WTC11 (cell line): ENCODE measurements at regions not wholly inside any gene's neighbourhood (a gene's known extent, or its start where the extent isn't known, plus 50 kb on each side); places are given as distances from the start of the nearest gene placed in this dataset.

Source experiments
- ATAC-seq: fragments of 200-7000 bp; cut with Tn5 transposase; 2 replicates; pipeline ENCODE4 v1.10.0; 2021; ENCODE audit warnings: mild to moderate bottlenecking, moderate library complexity
- CTCF ChIA-PET: fragments of 300-600 bp; sonication (Branson Sonifier 250); formaldehyde crosslinking; loops from one replicate; lab custom pipeline; 2021; ENCODE audit warnings: antibody characterized with exemption; lab: Charles Lee
- POLR2A ChIA-PET: fragments of 350-600 bp; sonication (Branson Sonifier 250); formaldehyde crosslinking; loops from one replicate; lab custom pipeline; 2021; ENCODE audit warnings: antibody characterized with exemption; lab: Charles Lee
- DNase-seq: peaks from one replicate; pipeline ENCODE4 v3.0.0; 2021; ENCODE audit warnings: low spot score
- H3K27ac Mint-ChIP-seq: 2 replicates; pipeline ENCODE4 v1.8.0; 2021; ENCODE audit warnings: mixed read lengths
- H3K27me3 Mint-ChIP-seq: 2 replicates; pipeline ENCODE4 v1.8.0; 2021; ENCODE audit warnings: low read depth, mild to moderate bottlenecking, moderate library complexity, mixed read lengths
- H3K36me3 Mint-ChIP-seq: 2 replicates; pipeline ENCODE4 v1.8.0; 2021; ENCODE audit warnings: mixed read lengths
- H3K4me1 Mint-ChIP-seq: 2 replicates; pipeline ENCODE4 v1.8.0; 2022; ENCODE audit warnings: mixed read lengths
- H3K4me3 Mint-ChIP-seq: 2 replicates; pipeline ENCODE4 v1.8.0; 2021; ENCODE audit warnings: mild to moderate bottlenecking, moderate library complexity, mixed read lengths
- H3K9me3 Mint-ChIP-seq: 2 replicates; pipeline ENCODE4 v1.8.0; 2021; ENCODE audit warnings: mixed read lengths
- ATF1 ChIP-seq: sonication (generic); formaldehyde crosslinking; IDR thresholded peaks from 2 replicates; pipeline ENCODE4 v1.8.1; 2023; ENCODE audit warnings: mild to moderate bottlenecking, moderate library complexity, missing genetic modification reagents
- GTF2I ChIP-seq: fragments of 250-450 bp; sonication (Bioruptor Pico); conservative IDR thresholded peaks from 2 replicates; pipeline ENCODE4 v1.4.0; 2021; ENCODE audit warnings: mild to moderate bottlenecking
- HMGA2 ChIP-seq: fragments of 250-450 bp; sonication (Bioruptor Pico); IDR thresholded peaks from 2 replicates; pipeline ENCODE4 v1.4.0; 2021; ENCODE audit warnings: mild to moderate bottlenecking, moderate library complexity
- IRF1 ChIP-seq: sonication (generic); formaldehyde crosslinking; IDR thresholded peaks from 2 replicates; pipeline ENCODE4 v1.8.0; 2023; ENCODE audit warnings: missing genetic modification reagents
- KAT7 ChIP-seq: sonication (generic); formaldehyde crosslinking; IDR thresholded peaks from 2 replicates; pipeline ENCODE4 v1.8.1; 2023; ENCODE audit warnings: missing genetic modification reagents, mild to moderate bottlenecking, borderline replicate concordance
- NFATC4 ChIP-seq: fragments of 250-450 bp; sonication (Bioruptor Pico); IDR thresholded peaks from 2 replicates; pipeline ENCODE4 v1.9.0; 2021; ENCODE audit warnings: mild to moderate bottlenecking
- SP1 ChIP-seq: sonication (generic); formaldehyde crosslinking; conservative IDR thresholded peaks from 2 replicates; pipeline ENCODE4 v1.8.1; 2022; ENCODE audit warnings: missing genetic modification reagents
- TEAD4 ChIP-seq: sonication (generic); formaldehyde crosslinking; IDR thresholded peaks from 2 replicates; pipeline ENCODE4 v1.8.0; 2022; ENCODE audit warnings: mild to moderate bottlenecking, missing genetic modification reagents
- ZBTB21 ChIP-seq: sonication (generic); formaldehyde crosslinking; IDR thresholded peaks from 2 replicates; pipeline ENCODE4 v1.8.1; 2023; ENCODE audit warnings: mild to moderate bottlenecking, missing genetic modification reagents, borderline replicate concordance
- ZNF138 ChIP-seq: sonication (generic); formaldehyde crosslinking; conservative IDR thresholded peaks from 2 replicates; pipeline ENCODE4 v1.8.1; 2022; ENCODE audit warnings: mild to moderate bottlenecking, moderate library complexity, missing genetic modification reagents
- ZNF232 ChIP-seq: sonication (generic); formaldehyde crosslinking; IDR thresholded peaks from 2 replicates; pipeline ENCODE4 v1.8.0; 2022; ENCODE audit warnings: mild to moderate bottlenecking, missing genetic modification reagents
- ZNF263 ChIP-seq: sonication (generic); formaldehyde crosslinking; IDR thresholded peaks from 2 replicates; pipeline ENCODE4 v1.8.1; 2022; ENCODE audit warnings: low read depth, mild to moderate bottlenecking, moderate library complexity, missing genetic modification reagents
- ZNF416 ChIP-seq: fragments of 250-450 bp; sonication (Bioruptor Pico); IDR thresholded peaks from 2 replicates; pipeline ENCODE4 v1.9.0; 2021; ENCODE audit warnings: mild to moderate bottlenecking, inconsistent platforms
- ZNF512 ChIP-seq: sonication (generic); formaldehyde crosslinking; IDR thresholded peaks from 2 replicates; pipeline ENCODE4 v1.8.1; 2022; ENCODE audit warnings: missing genetic modification reagents, borderline replicate concordance
- ZNF671 ChIP-seq: fragments of 250-450 bp; sonication (Bioruptor Pico); IDR thresholded peaks from 2 replicates; pipeline ENCODE4 v1.8.0; 2021; ENCODE audit warnings: mild to moderate bottlenecking
- TF ChIP-seq, protein P1 (sequence below): fragments of 200-600 bp; IDR thresholded peaks from 2 replicates; pipeline ENCODE4 v1.8.0; 2022; ENCODE audit warnings: antibody characterized with exemption
- TF ChIP-seq, protein P2 (sequence below): sonication (generic); formaldehyde crosslinking; IDR thresholded peaks from 2 replicates; pipeline ENCODE4 v1.8.0; 2023; ENCODE audit warnings: missing genetic modification reagents, mild to moderate bottlenecking, borderline replicate concordance
- TF ChIP-seq, protein P3 (sequence below): fragments of 250-450 bp; sonication (Bioruptor Pico); conservative IDR thresholded peaks from 2 replicates; pipeline ENCODE4 v1.9.0; 2021; ENCODE audit warnings: mild to moderate bottlenecking

GRCh38 chr14:96632363-96632758 lies 130.2 kb downstream of the PAPOLA start (continued):
- TF ChIP-seq, protein P1, sequence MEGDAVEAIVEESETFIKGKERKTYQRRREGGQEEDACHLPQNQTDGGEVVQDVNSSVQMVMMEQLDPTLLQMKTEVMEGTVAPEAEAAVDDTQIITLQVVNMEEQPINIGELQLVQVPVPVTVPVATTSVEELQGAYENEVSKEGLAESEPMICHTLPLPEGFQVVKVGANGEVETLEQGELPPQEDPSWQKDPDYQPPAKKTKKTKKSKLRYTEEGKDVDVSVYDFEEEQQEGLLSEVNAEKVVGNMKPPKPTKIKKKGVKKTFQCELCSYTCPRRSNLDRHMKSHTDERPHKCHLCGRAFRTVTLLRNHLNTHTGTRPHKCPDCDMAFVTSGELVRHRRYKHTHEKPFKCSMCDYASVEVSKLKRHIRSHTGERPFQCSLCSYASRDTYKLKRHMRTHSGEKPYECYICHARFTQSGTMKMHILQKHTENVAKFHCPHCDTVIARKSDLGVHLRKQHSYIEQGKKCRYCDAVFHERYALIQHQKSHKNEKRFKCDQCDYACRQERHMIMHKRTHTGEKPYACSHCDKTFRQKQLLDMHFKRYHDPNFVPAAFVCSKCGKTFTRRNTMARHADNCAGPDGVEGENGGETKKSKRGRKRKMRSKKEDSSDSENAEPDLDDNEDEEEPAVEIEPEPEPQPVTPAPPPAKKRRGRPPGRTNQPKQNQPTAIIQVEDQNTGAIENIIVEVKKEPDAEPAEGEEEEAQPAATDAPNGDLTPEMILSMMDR = no peak
- TF ChIP-seq ZNF263 (CRISPR knock-in tag) = no peak
- TF ChIP-seq GTF2I (CRISPR knock-in tag) = no peak
- TF ChIP-seq TEAD4 (CRISPR knock-in tag) = no peak
- no peak for TF ChIP-seq ZNF416
- no peak for TF ChIP-seq ZNF232 (CRISPR knock-in tag)
- no peak for TF ChIP-seq HMGA2 (CRISPR knock-in tag)
- no peak for TF ChIP-seq KAT7 (CRISPR knock-in tag)
- TF ChIP-seq, all 79 proteins: peak for 0

DNA sequence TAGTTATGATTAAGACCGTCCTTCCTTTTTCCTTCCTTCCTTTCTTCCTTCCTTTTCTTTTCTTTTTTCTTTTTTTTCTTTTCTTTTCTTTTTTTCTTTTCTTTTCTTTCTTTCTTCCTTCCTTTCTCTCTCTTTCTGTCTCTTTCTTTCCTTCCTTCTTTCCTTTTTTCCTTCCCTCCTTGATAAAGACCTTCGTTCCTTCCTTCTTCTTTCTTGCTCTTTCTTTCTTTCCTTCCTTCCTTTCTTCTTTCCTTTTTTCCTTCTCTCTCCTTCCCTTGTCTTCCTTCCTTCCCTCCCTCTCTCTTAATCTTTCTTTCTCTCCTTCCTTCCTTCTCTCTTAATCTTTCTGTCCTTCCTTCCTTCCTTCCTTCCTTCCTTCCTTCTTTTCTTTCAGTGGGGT lies 130.9 kb downstream of the PAPOLA start:
- TF ChIP-seq ZNF512 = 0 out of 2 replicates have a peak, but pooled peaks have one; percentile 77
- no peak for TF ChIP-seq ZNF138 (CRISPR knock-in tag)
- no peak for DNase-seq
- H3K4me1 Mint-ChIP-seq = peaks cover 2% of the 10 kb centered on the region; the same call in 1 of the 2 replicates
- no peak overlapping the region for H3K4me3 Mint-ChIP-seq
- ATAC-seq = no peak
- peaks cover 17% of the 10 kb centered on the region for H3K9me3 Mint-ChIP-seq
- H3K27ac Mint-ChIP-seq = no peak overlapping the region
- no peaks in the 10 kb centered on the region for H3K27me3 Mint-ChIP-seq
- no peaks in the 10 kb centered on the region for H3K36me3 Mint-ChIP-seq
- POLR2A ChIA-PET = no interaction called here
- CTCF ChIA-PET = no interaction called here

DNA sequence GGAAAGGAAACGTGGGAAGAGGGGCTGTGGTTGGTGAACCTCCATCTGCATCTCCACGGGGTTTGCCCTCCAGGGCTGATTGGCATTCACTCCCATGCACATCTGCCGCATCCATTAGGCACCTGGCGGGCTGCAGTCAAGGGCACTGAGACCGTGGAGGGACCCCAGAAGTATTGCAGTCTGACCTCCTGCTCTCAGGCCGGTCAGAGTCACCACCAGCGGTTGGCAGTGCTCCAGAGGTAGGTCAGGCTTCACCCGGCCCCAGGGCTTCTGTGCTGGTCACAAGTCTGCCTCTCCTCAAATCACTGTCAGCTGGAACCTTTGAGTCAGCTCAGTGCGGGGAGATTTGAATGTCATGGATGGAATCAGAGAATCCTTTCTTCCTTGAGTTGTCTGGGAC lies 132.3 kb downstream of the PAPOLA start:
- Mint-ChIP-seq H3K4me3 (no peak overlapping the region), H3K9me3 (peaks cover 18% of the 10 kb centered on the region), H3K36me3 (no peaks in the 10 kb centered on the region)
- ATAC-seq = no peak
- CTCF ChIA-PET = no interaction called here
- TF ChIP-seq ATF1 (no peak), SP1 (CRISPR knock-in tag) (no peak), ZBTB21 (CRISPR knock-in tag) (no peak), NFATC4 (CRISPR knock-in tag) (no peak), ZNF671 (CRISPR knock-in tag) (no peak), IRF1 (CRISPR knock-in tag) (no peak)
- TF ChIP-seq, protein P2, sequence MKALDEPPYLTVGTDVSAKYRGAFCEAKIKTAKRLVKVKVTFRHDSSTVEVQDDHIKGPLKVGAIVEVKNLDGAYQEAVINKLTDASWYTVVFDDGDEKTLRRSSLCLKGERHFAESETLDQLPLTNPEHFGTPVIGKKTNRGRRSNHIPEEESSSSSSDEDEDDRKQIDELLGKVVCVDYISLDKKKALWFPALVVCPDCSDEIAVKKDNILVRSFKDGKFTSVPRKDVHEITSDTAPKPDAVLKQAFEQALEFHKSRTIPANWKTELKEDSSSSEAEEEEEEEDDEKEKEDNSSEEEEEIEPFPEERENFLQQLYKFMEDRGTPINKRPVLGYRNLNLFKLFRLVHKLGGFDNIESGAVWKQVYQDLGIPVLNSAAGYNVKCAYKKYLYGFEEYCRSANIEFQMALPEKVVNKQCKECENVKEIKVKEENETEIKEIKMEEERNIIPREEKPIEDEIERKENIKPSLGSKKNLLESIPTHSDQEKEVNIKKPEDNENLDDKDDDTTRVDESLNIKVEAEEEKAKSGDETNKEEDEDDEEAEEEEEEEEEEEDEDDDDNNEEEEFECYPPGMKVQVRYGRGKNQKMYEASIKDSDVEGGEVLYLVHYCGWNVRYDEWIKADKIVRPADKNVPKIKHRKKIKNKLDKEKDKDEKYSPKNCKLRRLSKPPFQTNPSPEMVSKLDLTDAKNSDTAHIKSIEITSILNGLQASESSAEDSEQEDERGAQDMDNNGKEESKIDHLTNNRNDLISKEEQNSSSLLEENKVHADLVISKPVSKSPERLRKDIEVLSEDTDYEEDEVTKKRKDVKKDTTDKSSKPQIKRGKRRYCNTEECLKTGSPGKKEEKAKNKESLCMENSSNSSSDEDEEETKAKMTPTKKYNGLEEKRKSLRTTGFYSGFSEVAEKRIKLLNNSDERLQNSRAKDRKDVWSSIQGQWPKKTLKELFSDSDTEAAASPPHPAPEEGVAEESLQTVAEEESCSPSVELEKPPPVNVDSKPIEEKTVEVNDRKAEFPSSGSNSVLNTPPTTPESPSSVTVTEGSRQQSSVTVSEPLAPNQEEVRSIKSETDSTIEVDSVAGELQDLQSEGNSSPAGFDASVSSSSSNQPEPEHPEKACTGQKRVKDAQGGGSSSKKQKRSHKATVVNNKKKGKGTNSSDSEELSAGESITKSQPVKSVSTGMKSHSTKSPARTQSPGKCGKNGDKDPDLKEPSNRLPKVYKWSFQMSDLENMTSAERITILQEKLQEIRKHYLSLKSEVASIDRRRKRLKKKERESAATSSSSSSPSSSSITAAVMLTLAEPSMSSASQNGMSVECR = no peak
- TF ChIP-seq, protein P3, sequence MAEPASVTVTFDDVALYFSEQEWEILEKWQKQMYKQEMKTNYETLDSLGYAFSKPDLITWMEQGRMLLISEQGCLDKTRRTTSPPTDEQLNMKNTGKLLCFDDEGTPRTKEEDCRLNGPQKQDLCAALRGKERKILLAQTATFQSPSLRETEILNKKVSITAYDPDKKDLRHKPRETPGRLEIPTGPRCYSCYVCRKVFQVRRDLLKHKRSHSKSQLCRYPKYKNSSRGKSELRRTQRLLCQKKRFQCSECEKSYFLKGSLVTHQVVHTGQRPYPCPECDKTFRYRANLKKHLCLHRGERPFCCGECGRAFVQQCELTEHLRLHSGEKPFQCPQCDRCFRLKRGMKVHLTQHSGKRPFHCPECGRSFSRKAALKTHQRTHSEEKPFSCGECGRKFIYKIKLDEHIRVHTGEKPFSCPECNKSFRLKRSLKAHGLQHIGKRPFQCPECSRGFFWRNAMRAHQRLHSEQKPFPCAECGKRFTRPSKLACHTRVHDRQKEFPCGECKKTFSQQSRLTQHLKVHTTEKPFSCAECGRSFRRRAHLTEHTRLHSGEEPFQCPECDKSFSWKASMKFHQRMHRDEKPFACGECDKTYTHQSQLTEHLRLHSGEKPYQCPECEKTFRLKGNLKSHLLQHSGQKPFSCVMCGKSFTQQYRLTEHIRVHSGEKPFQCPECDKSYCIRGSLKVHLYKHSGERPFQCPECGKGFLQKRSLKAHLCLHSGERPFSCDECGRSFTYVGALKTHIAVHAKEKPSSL (CRISPR knock-in tag) = no peak
- TF ChIP-seq, all 79 proteins: peak for 0
- Mint-ChIP-seq H3K27ac (no peak overlapping the region), H3K27me3 (no peaks in the 10 kb centered on the region), H3K4me1 (peaks cover 2% of the 10 kb centered on the region; the same call in 1 of the 2 replicates)
- POLR2A ChIA-PET = no interaction called here
- DNase-seq = no peak
